HL-60/S4 (cell line): ENCODE measurements at regions not wholly inside any gene's neighbourhood (a gene's known extent, or its start where the extent isn't known, plus 50 kb on each side); places are given as distances from the start of the nearest gene placed in this dataset.
"Not testable (repeated sequence)": the region's sequence is repeated elsewhere in the genome, so short reads cannot be mapped to it uniquely, and the experiment has no call there.

Source experiments
- in situ Hi-C: fragments of 300-500 bp; cut with MboI; formaldehyde crosslinking; loops from 2 replicates; pipeline ENCODE4 v1.14.3; 2022; ENCODE audit warnings: low sequenced_read_pairs

GRCh38 chr2:34176693-34177092, 577.6 kb upstream of the FAM98A start:
- in situ Hi-C loops = no loop called here

GRCh38 chr2:34174506-34174905, 575.4 kb upstream of the FAM98A start:
- in situ Hi-C loops = no loop called here

GRCh38 chr2:34162231-34162630, 563.1 kb upstream of the FAM98A start:
- in situ Hi-C loops = no loop called here

DNA sequence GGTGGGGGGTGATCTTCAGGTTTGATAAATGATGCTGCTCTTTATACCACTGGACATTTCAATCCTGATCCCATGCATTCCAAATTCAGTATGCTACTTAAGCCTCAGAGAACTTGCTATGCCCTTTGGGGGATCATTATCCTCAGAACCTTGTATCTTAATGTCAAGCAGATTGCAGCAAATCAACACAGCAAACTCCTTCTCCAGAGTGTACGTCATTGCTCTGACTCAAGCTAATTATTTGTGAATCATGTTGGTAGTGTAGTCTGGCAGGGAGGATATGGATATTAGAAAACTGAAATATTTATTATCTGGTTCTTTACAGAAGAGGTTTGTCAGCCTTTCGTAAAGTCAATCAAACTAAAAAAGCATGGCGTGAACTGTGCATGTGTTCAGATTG, 562.5 kb upstream of the FAM98A start:
- in situ Hi-C loops = no loop called here

DNA sequence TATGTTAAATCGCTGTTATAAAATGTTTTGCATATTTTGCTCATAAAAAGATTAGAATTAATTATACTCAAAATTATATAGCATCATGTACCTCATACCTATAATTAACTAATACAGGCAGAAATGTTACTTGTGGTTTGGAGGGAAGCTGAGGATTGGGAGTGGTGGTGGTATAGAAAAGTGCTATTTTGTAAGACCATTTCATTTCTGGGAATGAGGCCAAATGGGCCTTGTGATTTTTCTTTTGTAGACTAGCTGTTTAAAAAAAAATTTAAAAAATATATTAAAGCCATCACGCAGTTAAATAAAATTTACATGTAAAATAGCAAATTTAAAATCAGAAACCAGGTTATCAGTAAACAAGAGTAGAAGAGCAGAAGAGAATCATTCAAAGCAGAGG, 560.8 kb upstream of the FAM98A start:
- in situ Hi-C loops = no loop called here

DNA sequence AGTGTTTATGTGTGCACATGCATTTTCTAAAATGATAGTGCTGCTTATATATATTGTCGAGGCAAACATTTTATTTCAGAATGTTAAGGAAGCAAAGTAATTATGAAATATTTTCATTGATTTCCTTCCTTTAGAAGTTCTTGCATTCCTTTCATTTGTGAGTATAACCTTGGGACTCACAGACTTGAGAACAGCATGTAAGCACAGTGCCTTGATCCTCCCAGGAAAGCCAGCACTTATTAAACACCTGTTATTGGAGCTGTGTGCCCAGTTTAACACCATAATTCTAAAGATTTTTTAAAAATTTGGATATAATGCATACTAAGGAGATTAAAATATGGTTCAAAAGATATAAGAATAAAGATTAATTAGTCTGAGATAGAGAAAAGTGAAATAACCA, 554.4 kb upstream of the FAM98A start:
- in situ Hi-C loops = no loop called here

- in situ Hi-C loops = no loop called here
These were observed 548.7 kb upstream of the FAM98A start for GRCh38 chr2:34147780-34148179.

GRCh38 chr2:34143149-34143548, 544.0 kb upstream of the FAM98A start:
- in situ Hi-C loops = no loop called here

- in situ Hi-C loops = not testable (repeated sequence)
These were observed 543.5 kb upstream of the FAM98A start for GRCh38 chr2:34142531-34143008.

GRCh38 chr2:34133065-34133464, 534.0 kb upstream of the FAM98A start:
- in situ Hi-C loops = not testable (repeated sequence)

DNA sequence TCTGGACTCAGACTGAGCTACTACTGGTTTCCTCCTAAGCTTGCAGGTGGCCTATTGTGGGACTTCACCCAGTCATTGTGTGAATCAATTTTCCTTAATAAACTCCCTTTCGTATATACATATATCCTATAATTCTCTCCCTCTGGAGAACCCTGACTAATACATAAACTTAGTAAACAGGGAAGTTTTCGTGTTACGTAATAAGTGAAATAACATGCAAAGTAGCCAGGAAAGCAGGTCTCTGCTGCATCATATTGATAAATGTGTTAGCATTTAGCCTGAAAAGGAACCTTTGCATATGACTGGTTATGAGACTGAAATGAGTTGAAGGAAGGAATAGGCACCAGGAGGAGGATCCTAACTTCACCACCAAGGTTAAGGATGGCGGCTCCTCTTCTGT, 527.2 kb upstream of the FAM98A start:
- in situ Hi-C loops = no loop called here

GRCh38 chr2:34123996-34124785, 525.1 kb upstream of the FAM98A start:
- in situ Hi-C loops = no loop called here

GRCh38 chr2:34121076-34121475, 522.0 kb upstream of the FAM98A start:
- in situ Hi-C loops = no loop called here

DNA sequence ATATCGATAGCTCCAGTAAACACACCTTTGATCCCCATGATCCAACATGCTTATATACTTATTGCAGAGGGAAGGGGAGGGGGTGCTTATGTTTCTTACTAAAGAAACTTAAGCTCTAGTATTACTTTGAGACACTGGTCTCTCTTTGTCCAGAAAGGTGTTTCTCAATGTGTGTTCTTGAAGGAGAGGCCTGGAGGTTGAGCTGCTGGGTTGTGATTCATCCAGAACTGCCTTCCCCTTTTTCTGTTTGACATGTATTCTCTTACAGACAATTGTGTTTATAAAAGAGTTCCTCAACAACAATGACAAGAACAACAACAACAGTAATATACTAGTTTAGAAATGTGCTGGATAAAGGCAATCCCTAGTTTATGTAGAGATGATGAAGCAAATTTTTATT, 516.0 kb upstream of the FAM98A start:
- in situ Hi-C loops = no loop called here

DNA sequence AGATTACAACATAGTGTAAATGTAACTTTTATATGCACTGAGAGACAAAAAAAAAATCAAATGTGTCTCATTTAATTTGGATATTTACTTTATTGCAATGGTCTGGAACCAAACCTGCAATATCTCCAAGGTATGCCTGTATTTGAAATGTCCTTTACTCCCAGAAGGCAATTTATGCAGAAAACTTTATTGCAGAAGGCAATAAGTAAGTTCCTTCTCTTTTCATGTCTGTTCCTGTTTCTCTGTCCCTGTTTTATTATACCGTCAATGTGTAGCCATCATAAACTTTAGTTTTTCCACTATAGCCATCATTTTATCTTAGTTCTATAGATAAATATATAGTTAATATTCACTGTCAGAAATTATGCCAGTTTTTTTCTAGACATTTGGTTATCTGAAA, 513.1 kb upstream of the FAM98A start:
- in situ Hi-C loops = no loop called here

DNA sequence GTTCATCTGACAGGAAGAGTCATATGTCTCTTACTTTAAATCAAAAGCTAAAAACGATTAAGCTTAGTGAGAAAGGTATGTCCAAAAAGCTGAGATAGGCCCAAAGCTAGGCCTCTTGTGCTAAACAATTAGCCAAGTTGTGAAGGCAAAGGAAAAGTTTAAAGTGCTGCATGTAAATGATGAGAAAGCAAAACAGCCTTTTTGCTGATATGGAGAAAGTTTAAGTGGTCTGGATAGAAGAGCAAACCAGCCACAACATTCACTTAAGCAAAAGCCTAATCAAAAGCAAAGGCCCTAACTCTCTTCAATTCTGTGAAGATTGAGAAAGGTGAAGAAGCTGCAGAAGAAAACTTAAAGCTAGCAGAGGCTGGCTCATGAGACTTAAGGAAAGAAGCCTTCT, 511.3 kb upstream of the FAM98A start:
- in situ Hi-C loops = no loop called here

DNA sequence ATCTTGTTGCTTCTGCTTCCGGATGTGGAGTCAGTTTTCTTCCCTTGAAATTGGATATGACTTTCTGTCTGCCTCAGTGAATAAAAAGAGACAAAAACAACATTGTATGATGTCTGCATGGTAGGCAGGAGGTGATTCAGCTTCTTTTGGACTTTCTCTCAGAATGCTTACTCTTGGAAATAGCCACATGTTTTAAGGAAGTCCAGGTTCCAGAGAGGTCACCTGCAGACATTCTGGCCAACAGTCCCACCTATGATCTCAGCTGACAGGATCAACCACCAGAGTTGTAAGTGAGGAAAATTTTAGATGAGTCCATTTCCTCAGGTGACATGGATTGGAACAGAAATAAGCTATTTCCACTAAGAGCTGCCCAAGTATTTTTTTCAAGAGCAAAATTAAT, 508.7 kb upstream of the FAM98A start:
- in situ Hi-C loops = no loop called here

- in situ Hi-C loops = no loop called here
These were observed 506.1 kb upstream of the FAM98A start for GRCh38 chr2:34105006-34105767.

DNA sequence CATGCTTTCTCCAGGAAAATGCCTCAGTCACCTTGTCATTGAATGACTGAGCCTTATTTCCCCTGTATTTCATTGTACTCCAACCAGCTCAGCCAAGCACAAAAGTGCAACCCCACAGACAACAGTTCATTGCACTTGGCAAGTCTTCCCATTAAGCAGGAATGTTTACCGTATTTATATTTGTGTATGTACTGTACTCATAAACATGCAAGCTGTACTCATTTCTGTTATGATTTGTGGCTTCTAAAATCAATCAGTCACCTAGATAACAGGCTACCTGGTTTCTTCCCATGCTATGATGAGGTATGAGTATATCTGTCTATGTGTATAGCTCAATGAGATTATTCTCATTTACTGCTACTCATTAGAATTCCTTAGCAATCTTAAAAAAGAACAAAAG, 505.5 kb upstream of the FAM98A start:
- in situ Hi-C loops = no loop called here

DNA sequence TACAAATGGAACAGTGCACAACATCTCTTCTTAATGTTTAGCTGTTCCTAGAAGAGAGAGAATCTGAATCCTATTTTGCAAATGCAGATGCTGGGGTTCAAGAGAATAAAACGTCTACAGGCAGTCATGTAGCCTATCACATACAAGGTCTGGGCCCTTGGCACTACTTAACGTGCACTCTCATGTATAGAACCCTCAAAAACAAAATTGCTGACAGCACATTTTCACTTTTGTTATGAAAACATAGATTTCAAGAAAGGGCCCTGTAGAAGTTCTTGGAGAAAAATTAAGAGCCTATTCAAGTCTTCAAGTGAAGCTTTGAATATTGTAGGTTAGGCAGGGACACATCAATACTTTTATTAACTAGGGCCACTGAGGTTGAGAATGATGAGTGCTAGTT, 504.3 kb upstream of the FAM98A start:
- in situ Hi-C loops = no loop called here

DNA sequence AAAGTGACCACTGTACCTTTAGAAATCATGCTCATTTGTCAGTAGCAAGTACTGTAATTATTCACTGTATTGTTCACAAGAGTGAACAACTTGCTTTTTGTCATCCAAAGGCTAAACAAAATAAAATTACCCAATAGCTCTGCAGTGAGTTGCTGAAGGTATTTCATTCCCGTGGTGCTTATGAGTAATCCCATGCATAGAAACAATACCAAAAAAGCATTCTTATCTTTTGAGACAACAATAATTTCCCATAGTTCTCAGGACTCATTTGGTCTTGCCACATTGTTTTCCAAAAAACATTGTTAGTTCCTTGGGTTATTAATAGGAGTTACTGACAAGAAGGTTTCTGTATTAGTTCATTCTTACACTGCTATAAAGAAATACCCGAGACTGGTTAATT, 503.2 kb upstream of the FAM98A start:
- in situ Hi-C loops = no loop called here

DNA sequence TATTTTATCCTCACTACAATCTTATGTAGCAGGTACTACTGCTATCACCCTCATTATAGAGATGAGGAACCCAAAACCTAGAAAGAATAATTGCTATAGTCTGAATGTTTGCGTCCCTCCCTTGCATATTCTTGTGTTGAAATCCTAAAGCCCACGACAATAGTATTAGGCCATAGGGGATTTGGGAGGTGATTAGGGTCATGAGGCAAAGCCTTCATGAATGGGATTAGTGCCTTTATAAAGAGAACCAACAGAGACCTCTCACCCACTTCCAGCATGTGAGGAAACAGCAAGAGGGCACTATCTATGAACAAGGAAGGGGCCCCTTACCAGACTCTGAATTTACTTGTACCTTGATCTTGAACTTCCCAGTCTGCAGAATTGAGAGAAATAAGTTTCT, 500.3 kb upstream of the FAM98A start:
- in situ Hi-C loops = no loop called here
